ENCODE measurements at regions not wholly inside any gene's neighbourhood (a gene's known extent, or its start where the extent isn't known, plus 50 kb on each side); places are given as distances from the start of the nearest gene placed in this dataset.
"Not testable (repeated sequence)": the region's sequence is repeated elsewhere in the genome, so short reads cannot be mapped to it uniquely, and the experiment has no call there.

GRCh38 chr2:138324068-138324771, 177.3 kb upstream of the SPOPL start:
- ATAC-seq = no peak

- ATAC-seq = no peak
These were observed 173.6 kb upstream of the SPOPL start for GRCh38 chr2:138327967-138328366.

GRCh38 chr2:138329162-138329561, 172.4 kb upstream of the SPOPL start:
- ATAC-seq = no peak

GRCh38 chr2:138329591-138329990, 172.0 kb upstream of the SPOPL start:
- no peak for ATAC-seq

- no peak for ATAC-seq
These were observed 168.4 kb upstream of the SPOPL start for GRCh38 chr2:138333121-138333520.

- ATAC-seq = no peak
These were observed 167.9 kb upstream of the SPOPL start for GRCh38 chr2:138333677-138334076.

- no peak for ATAC-seq
These were observed 167.2 kb upstream of the SPOPL start for GRCh38 chr2:138334323-138334722.

- no peak for ATAC-seq
These were observed 166.5 kb upstream of the SPOPL start for GRCh38 chr2:138335036-138335435.

- ATAC-seq = no peak
These were observed 165.4 kb upstream of the SPOPL start for GRCh38 chr2:138336146-138336545.

GRCh38 chr2:138355244-138355643, 146.3 kb upstream of the SPOPL start:
- no peak for ATAC-seq

- ATAC-seq = no peak
These were observed 145.4 kb upstream of the SPOPL start for GRCh38 chr2:138356178-138356577.

- no peak for ATAC-seq
These were observed 142.0 kb upstream of the SPOPL start for GRCh38 chr2:138359532-138359931.

GRCh38 chr2:138364554-138365162, 136.9 kb upstream of the SPOPL start:
- no peak for ATAC-seq

- no peak for ATAC-seq
These were observed 136.0 kb upstream of the SPOPL start for GRCh38 chr2:138365581-138365980.

GRCh38 chr2:138369856-138370255, 131.7 kb upstream of the SPOPL start:
- ATAC-seq = no peak

GRCh38 chr2:138373993-138374408, 127.6 kb upstream of the SPOPL start:
- no peak for ATAC-seq

- no peak for ATAC-seq
These were observed 120.2 kb upstream of the SPOPL start for GRCh38 chr2:138381373-138381772.

- no peak for ATAC-seq
These were observed 118.9 kb upstream of the SPOPL start for GRCh38 chr2:138382672-138383071.

GRCh38 chr2:138386191-138386590, 115.4 kb upstream of the SPOPL start:
- not testable (repeated sequence) for ATAC-seq

- no peak for ATAC-seq
These were observed 112.5 kb upstream of the SPOPL start for GRCh38 chr2:138389063-138389462.

- no peak for ATAC-seq
These were observed 111.1 kb upstream of the SPOPL start for GRCh38 chr2:138390316-138390945.

GRCh38 chr2:138391946-138392345, 109.6 kb upstream of the SPOPL start:
- no peak for ATAC-seq

GRCh38 chr2:138395565-138396306, 105.8 kb upstream of the SPOPL start:
- ATAC-seq = no peak
